Kidney (tissue), 13 donors: ENCODE measurements at regions not wholly inside any gene's neighbourhood (a gene's known extent, or its start where the extent isn't known, plus 50 kb on each side); places are given as distances from the start of the nearest gene placed in this dataset.
A peak's percentile ranks its signal among the peaks of the same experiment; 100 is the strongest.

Source experiments
- DNase-seq, 5 donors: peaks; one replicate each; pipeline ENCODE4 v3.0.0-alpha.2; 2013 to 2020
- FAIRE-seq: peaks from 2 replicates; lab custom pipeline; 2012; peaks lifted over from hg19 to GRCh38; lab: Jason Lieb, UNC
- H3K27ac ChIP-seq, 2 donors: one replicate each; pipeline ENCODE4 v1.7.0; 2013; ENCODE audit warnings: low read depth in 2 of 2, low read length in 2 of 2, inconsistent platforms in 1 of 2
- H3K27me3 ChIP-seq: one replicate; pipeline ENCODE4 v1.7.1; 2013; ENCODE audit warnings: low read length, inconsistent platforms; ENCODE audit not compliant: control insufficient read depth, insufficient read depth
- H3K36me3 ChIP-seq, 3 donors: one replicate each; pipeline versions ENCODE4 v1.7.0 to v1.7.1; 2013; ENCODE audit warnings: low read length in 3 of 3, control low read depth in 1 of 3, inconsistent platforms in 1 of 3; ENCODE audit not compliant: insufficient read depth in 3 of 3, control insufficient read depth in 2 of 3
- H3K4me1 ChIP-seq, 3 donors: one replicate each; pipeline versions ENCODE4 v1.7.0 to v1.7.1; 2013; ENCODE audit warnings: low read length in 3 of 3, inconsistent platforms in 1 of 3, low read depth in 1 of 3; ENCODE audit not compliant: control insufficient read depth in 2 of 3, insufficient read depth in 2 of 3
- H3K4me3 ChIP-seq, 3 donors: one replicate each; pipeline versions ENCODE4 v1.7.0 to v1.8.1; 2013; ENCODE audit warnings: low read length in 3 of 3, control low read depth in 1 of 3, inconsistent platforms in 1 of 3
- H3K9ac ChIP-seq, 3 donors: one replicate each; pipeline versions ENCODE4 v1.7.0 to v1.7.1; 2013; ENCODE audit warnings: low read length in 3 of 3, control low read depth in 1 of 3, inconsistent platforms in 1 of 3
- H3K9me3 ChIP-seq, 3 donors: one replicate each; pipeline versions ENCODE4 v1.7.0 to v1.7.1; 2013; ENCODE audit warnings: low read length in 3 of 3, control low read depth in 1 of 3, inconsistent platforms in 1 of 3; ENCODE audit not compliant: control insufficient read depth in 2 of 3, insufficient read depth in 1 of 3
- CTCF ChIP-seq: IDR thresholded peaks from 3 replicates; pipeline ENCODE4 v1.5.1; 2012; ENCODE audit warnings: mild to moderate bottlenecking, moderate library complexity, borderline replicate concordance; ENCODE audit not compliant: insufficient read depth; ENCODE audit errors: extremely low read depth
- intact Hi-C: fragments of 100-400 bp; cut with DNase I; formaldehyde crosslinking; loops from one replicate; pipeline ENCODE4 v1.11.1; 2022
- donor health status: control.
- donor health status: control.
- donor health status: control.
- donor health status: control.
- donor health status: control.
- donor health status: DM: yes; HTN: yes; CAD: no.
- donor health status: Normal renal cell carcinoma (clear cell type).

GRCh38 chr6:134588267-134588666 is 270.4 kb upstream of the SGK1 start:
- Histone ChIP-seq H3K4me1 (no peaks in the 10 kb centered on the region), H3K27me3 (no peaks in the 10 kb centered on the region), H3K36me3 (no peaks in the 10 kb centered on the region), H3K9me3 (no peaks in the 10 kb centered on the region), H3K9ac (no peak overlapping the region), H3K27ac (no peak overlapping the region), H3K4me3 (no peak overlapping the region)
- no peak for TF ChIP-seq CTCF
- intact Hi-C loops: no loop called here
- FAIRE-seq (no peak), DNase-seq (no peak)

GRCh38 chr6:134585517-134585873 is 267.6 kb upstream of the SGK1 start:
- H3K27me3 ChIP-seq: no peaks in the 10 kb centered on the region
- no peaks in the 10 kb centered on the region for H3K36me3 ChIP-seq
- intact Hi-C loops: no loop called here
- no peaks in the 10 kb centered on the region for H3K4me1 ChIP-seq
- DNase-seq (peak in 1 of 5 donors; percentile 42), FAIRE-seq (no peak)
- H3K4me3 ChIP-seq: no peak overlapping the region
- H3K9me3 ChIP-seq: no peaks in the 10 kb centered on the region
- TF ChIP-seq CTCF: no peak
- no peak overlapping the region for H3K27ac ChIP-seq
- no peak overlapping the region for H3K9ac ChIP-seq

- intact Hi-C loops: no loop called here
- FAIRE-seq (no peak), DNase-seq (no peak)
- Histone ChIP-seq H3K9ac (no peak overlapping the region), H3K4me1 (no peaks in the 10 kb centered on the region), H3K9me3 (no peaks in the 10 kb centered on the region), H3K27me3 (no peaks in the 10 kb centered on the region), H3K27ac (no peak overlapping the region), H3K36me3 (no peaks in the 10 kb centered on the region), H3K4me3 (no peak overlapping the region)
- TF ChIP-seq CTCF: no peak
Observed at GRCh38 chr6:134584847-134585516, 267.1 kb upstream of the SGK1 start.

- no peak overlapping the region for H3K27ac ChIP-seq
- no peaks in the 10 kb centered on the region for H3K36me3 ChIP-seq
- DNase-seq (no peak), FAIRE-seq (no peak)
- no peak overlapping the region for H3K4me3 ChIP-seq
- no peak for TF ChIP-seq CTCF
- no peaks in the 10 kb centered on the region for H3K4me1 ChIP-seq
- H3K9ac ChIP-seq: no peak overlapping the region
- intact Hi-C loops: no loop called here
- no peaks in the 10 kb centered on the region for H3K27me3 ChIP-seq
- no peaks in the 10 kb centered on the region for H3K9me3 ChIP-seq
Observed at GRCh38 chr6:134577998-134578397, 260.1 kb upstream of the SGK1 start.
